Epidermal melanocyte (primary cell): ENCODE measurements at regions not wholly inside any gene's neighbourhood (a gene's known extent, or its start where the extent isn't known, plus 50 kb on each side); places are given as distances from the start of the nearest gene placed in this dataset.

Experiments used
- DNase-seq: peaks from one replicate; pipeline ENCODE4 v3.0.0; 2011; ENCODE audit warnings: low spot score; ENCODE audit not compliant: insufficient read length

- DNase-seq = no peak
These were observed 420.5 kb upstream of the MKI67 start for GRCh38 chr10:128546651-128547165.

DNA sequence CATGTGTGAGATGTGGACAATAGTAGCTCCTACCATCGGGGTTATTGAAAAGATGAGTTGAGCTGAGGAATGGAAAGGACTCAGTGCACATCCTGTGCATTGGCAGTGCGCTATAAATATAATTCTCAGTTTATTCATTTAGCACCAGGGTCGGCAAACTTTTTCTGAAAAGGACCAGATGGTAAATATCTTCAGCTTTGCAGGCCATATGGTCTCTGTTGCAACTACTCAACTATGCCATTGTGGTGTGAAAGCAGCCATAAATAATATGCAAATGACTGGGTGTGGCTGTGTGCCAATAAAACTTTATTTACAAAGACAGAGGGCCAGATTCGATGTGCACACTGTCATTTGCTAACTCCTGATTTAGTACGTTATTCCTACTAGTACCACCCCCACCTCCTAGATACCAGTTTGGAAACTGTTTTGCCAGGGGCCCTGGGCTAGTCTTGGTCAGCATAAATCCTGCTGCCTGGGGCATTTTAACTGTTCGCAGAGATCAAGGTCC lies 422.9 kb upstream of the MKI67 start:
- no peak for DNase-seq

DNA sequence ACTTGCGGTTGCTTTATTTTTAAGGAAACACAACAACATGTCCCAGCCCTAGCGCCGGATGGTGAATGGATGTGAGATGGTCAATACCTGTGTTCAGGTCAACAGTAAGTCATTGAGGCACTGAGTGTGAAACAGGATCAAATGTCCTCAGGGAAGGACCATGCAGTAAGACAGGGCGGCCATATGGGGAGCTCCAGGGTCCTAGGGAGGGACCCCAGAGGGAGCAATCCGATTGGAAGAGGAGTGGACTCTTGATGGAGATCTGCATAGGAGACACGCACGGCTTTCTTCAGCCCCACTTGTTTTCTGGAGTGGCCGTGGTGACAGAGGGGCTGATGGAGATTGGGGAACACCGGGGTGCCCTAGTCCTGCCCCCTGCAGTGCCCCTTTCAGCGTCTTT lies 423.8 kb upstream of the MKI67 start:
- no peak for DNase-seq

DNA sequence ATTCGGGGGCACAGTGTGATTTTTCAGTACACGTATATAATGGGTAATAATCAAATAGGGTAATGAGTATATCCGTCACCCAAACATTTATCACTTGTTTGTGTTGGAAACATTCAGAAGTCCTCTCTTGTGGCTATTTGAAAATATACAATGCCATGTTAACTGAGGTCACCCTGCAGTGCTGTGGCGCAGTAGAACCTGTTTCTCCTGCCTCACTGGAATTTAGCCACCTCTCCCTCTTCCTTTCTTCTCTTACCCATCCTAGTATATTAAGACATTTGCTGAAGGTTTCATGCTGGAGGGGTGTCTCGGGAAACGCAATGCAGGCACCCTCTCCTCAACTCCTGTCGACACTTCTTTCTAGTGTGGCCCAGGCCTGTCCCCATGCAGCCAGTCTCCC lies 425.3 kb upstream of the MKI67 start:
- DNase-seq = no peak

DNA sequence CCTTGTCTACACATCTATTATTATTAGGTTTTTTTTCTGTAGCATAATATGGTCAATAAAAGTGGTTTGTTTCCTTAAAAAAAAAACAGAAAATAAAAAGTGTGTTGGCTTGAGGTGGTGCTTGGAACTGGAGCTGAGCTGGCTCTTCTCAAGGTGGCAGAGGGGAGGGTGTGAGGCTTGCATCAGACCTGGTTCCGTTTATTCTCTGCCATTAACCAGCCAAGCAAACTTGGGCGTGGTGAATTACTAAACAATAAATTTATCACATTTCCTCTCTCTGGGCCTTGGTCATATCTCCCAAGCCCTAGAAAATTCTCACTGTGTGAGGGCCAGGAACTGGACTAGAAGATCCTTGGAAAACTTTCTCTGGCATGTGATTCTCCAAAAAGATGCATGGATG lies 427.5 kb upstream of the MKI67 start:
- no peak for DNase-seq

- no peak for DNase-seq
These were observed 430.2 kb upstream of the MKI67 start for GRCh38 chr10:128556182-128557110.

DNA sequence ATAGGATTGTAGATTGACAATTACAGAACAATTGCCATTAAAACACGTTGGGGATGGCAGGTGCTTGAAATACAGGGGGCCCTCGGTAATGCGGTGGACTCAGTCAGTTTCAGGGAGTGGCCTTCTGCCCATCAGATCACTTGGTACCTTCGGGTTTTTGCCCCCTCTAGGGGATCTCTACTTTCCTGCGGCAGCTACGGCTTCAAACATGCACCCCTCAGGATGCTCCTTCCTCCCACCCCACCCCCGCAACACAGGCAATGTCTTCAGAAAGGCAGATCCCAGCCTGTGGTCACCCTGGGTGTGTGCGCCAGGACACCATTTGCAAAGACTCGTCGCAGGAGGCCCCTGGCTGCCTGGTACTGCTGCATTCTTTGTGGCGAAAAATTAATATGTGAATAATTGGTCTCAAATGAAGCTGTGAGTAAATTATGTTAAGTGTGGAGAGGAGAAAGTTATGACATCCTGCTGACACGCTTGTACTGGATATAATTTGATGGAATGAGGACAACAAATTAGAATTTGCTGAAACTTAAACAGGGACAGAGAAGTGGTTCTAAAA lies 431.0 kb upstream of the MKI67 start:
- no peak for DNase-seq

GRCh38 chr10:128560406-128560805 lies 434.2 kb upstream of the MKI67 start:
- no peak for DNase-seq

GRCh38 chr10:128560993-128561392 lies 434.8 kb upstream of the MKI67 start:
- DNase-seq = no peak

DNA sequence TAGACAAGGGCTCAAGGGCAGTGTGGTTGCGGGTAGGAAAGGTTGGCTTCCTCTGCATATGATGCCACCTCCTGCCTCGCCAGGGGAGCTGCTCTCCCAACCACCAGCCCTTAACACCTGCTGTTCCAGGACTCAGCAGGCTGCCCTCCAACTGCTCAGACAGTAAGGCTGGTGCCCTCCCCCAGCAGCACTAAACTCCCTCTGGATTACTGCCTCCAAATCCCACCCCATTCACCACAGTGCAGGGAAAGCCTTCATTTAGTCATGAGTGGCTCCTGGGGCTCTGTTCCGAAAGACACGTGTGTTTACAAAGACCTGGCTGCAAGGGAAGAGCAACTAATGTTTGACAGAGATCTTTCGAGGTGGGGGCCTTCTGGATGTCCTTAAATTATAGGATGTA lies 437.2 kb upstream of the MKI67 start:
- no peak for DNase-seq

GRCh38 chr10:128563904-128564303 lies 437.7 kb upstream of the MKI67 start:
- DNase-seq = no peak

GRCh38 chr10:128566361-128566968 lies 440.2 kb upstream of the MKI67 start:
- DNase-seq = no peak

GRCh38 chr10:128567551-128567950 lies 441.3 kb upstream of the MKI67 start:
- DNase-seq = no peak

- no peak for DNase-seq
These were observed 441.8 kb upstream of the MKI67 start for GRCh38 chr10:128568041-128568440.

- no peak for DNase-seq
These were observed 442.3 kb upstream of the MKI67 start for GRCh38 chr10:128568491-128568890.

DNA sequence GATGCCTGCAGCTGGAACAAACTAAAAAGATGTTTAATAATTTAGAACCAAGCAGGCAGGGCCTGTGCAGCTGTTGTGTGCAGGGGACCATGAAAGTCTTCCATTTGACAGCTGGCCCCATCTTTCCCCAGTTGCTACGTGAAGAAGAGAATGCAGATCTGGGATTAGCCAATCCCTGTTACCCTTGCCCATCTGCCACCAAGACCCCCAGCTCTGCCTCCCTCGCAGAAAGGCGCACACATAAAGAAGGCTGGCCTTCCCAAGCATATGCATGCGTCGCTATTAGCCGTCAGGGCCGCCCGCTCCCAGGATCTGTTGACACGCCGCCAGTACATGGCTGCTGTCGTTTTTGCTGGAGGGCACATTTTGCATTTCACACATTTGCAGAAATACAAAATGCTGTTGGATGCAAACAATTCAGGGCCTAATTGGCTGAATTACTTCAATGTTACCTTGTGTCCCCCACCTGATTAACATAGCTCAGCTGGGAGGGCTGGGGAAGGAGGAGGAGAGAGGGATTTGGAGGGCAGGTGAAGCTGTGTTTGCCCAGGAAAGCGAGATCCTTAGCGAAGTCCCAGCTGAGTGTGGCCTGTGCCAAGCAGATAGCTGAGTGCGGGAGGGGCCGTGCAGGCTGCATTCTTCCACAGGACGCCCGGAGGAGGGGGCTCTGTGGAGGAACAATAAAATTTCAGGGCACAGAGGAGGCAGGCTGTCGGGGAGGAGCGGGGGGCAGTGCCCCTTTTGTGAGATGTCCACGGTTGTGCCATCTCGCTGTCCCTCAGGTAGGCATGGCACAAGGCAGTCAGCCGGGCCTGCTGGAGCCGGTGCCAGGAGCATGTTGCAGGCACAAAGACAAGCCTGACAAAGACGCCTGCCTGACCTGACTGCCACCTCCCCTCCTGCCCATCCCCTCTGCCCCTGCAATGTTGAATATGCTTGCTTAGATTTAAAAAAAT lies 443.0 kb upstream of the MKI67 start:
- DNase-seq = no peak

DNA sequence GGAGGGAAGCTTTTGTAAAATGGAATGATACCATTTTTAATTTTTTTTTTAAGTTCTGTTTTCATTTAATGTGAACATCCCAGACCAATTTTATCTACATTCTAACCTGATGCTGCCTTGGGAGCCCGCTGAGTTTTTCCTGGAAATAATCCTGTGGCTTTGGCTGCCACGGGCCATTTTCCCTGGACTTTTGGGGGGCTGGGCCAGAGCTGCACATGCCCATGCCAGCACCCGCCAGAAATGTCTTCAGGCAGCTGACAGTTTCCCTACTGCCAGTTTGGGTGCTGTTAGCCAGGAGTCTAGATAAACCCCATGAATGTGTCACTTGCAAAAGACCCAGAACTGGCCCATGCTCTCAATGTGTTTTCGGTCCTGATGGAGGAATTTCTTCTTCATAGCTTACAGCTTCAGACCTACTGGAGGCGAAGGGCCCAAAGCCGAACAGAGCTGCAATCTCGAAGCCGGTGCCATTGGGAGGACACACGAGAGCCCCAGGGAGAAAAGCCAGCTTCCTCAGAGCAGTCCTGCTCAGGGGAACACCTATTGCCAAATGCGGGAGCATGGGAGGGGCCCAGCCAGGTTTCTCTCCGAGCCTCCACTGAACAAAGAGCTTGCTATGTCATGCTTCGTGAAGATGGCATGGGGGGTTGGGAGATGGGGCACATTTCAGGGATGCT lies 444.2 kb upstream of the MKI67 start:
- DNase-seq = no peak

GRCh38 chr10:128571071-128571470 lies 444.8 kb upstream of the MKI67 start:
- DNase-seq = no peak

GRCh38 chr10:128571745-128572144 lies 445.5 kb upstream of the MKI67 start:
- DNase-seq = no peak

- no peak for DNase-seq
These were observed 446.5 kb upstream of the MKI67 start for GRCh38 chr10:128572696-128573095.
